SK-N-MC (cell line): ENCODE measurements at regions not wholly inside any gene's neighbourhood (a gene's known extent, or its start where the extent isn't known, plus 50 kb on each side); places are given as distances from the start of the nearest gene placed in this dataset.

ENCODE experiments used
- DNase-seq: peaks from one replicate; pipeline ENCODE4 v3.0.0-alpha.2; 2011; ENCODE audit warnings: low read depth, low spot score
- H3K27ac ChIP-seq: fragments of 200-600 bp; sonication (generic); 2 replicates; pipeline ENCODE4 v1.5.1; 2016; ENCODE audit warnings: mixed run types
- H3K36me3 ChIP-seq: fragments of 200-600 bp; sonication (generic); 2 replicates; pipeline ENCODE4 v1.6.1; 2017; ENCODE audit warnings: antibody characterized with exemption, low read length, mixed read lengths; ENCODE audit not compliant: insufficient read depth
- H3K4me3 ChIP-seq: fragments of 200-600 bp; sonication (generic); 2 replicates; pipeline ENCODE4 v1.5.1; 2016
- H3K9ac ChIP-seq: fragments of 200-600 bp; sonication (generic); 2 replicates; pipeline ENCODE4 v1.8.0; 2017; ENCODE audit warnings: mixed run types, mixed read lengths; ENCODE audit not compliant: insufficient read length
- H3K9me3 ChIP-seq: fragments of 200-600 bp; sonication (generic); 2 replicates; pipeline ENCODE4 v1.6.1; 2017; ENCODE audit warnings: low read depth, mild to moderate bottlenecking, antibody characterized with exemption, low read length, moderate library complexity, mixed read lengths
- EZH2 ChIP-seq: fragments of 200-600 bp; sonication (generic); IDR thresholded peaks from one replicate; pipeline ENCODE4 v1.6.1; 2017; ENCODE audit warnings: antibody characterized with exemption
- FOXP2 ChIP-seq: optimal IDR thresholded peaks from 2 replicates; pipeline ENCODE3; 2011; ENCODE audit warnings: mild to moderate bottlenecking, moderate library complexity; ENCODE audit not compliant: insufficient read depth; ENCODE audit errors: extremely low read length, control extremely low read depth
- POLR2AphosphoS5 ChIP-seq: IDR thresholded peaks from 2 replicates; pipeline ENCODE4 v1.6.1; 2012; ENCODE audit warnings: mild to moderate bottlenecking, low read depth, low read length, borderline replicate concordance

DNA sequence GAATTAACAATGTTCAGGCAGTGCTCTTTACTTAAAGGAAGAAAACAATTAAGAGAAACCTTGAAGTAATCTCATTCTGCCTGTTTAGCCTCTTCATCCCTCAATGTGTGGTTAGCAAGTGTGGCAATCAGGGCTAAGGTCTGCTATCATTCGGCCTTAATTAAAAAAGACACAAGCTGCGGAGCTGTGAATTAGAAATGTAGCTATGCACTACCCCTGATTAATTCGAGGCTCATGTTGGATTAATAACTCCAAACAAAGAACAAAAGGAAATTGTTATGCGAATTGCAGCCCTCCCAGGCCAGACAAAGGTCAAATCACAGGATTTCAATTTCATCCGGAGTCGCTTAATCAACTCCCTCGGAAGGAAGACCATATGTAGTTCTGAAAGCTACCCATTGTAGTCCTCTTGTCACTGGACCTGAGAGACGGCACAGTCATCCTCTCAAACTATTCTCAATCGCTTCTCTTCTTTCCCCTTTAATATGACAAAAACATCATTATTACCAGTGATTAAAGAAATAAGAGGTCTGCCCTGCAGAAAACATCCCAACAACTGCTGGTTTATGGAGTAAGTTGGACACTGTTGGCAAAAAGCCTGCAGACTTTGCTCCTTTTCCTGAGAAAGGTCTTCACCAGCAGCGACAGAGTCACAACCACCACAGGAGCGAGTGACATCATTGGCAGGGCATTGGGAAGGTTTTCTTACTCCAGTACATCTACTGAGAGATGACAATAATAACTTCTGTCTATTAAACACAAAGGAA lies 71.1 kb upstream of the SOX5 start:
- Histone ChIP-seq H3K9me3 (no peaks in the 10 kb centered on the region), H3K4me3 (no peak overlapping the region), H3K36me3 (no peaks in the 10 kb centered on the region), H3K9ac (no peak overlapping the region), H3K27ac (no peak overlapping the region)
- TF ChIP-seq EZH2: no peak
- TF ChIP-seq FOXP2: no peak
- TF ChIP-seq POLR2AphosphoS5: no peak
- DNase-seq: no peak

DNA sequence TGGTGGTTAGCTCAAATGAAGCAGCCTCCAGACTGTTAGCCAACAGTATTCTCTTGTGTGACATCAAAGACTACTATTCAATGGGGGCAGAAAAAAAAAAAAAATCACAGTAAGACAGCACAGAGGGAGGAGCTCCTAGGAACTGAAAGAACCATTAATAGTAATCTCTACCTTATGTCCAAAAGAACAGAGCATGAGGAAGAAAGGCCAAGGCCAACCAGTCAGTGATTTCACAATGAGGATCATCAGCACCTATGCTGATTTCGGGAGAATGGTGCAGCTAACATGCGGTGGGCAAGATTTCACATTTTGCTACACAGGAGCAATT lies 66.3 kb upstream of the SOX5 start:
- Histone ChIP-seq H3K27ac (no peak overlapping the region), H3K4me3 (no peak overlapping the region), H3K9ac (no peak overlapping the region), H3K9me3 (no peaks in the 10 kb centered on the region), H3K36me3 (no peaks in the 10 kb centered on the region)
- TF ChIP-seq POLR2AphosphoS5 (no peak), FOXP2 (no peak), EZH2 (no peak)
- no peak for DNase-seq

DNA sequence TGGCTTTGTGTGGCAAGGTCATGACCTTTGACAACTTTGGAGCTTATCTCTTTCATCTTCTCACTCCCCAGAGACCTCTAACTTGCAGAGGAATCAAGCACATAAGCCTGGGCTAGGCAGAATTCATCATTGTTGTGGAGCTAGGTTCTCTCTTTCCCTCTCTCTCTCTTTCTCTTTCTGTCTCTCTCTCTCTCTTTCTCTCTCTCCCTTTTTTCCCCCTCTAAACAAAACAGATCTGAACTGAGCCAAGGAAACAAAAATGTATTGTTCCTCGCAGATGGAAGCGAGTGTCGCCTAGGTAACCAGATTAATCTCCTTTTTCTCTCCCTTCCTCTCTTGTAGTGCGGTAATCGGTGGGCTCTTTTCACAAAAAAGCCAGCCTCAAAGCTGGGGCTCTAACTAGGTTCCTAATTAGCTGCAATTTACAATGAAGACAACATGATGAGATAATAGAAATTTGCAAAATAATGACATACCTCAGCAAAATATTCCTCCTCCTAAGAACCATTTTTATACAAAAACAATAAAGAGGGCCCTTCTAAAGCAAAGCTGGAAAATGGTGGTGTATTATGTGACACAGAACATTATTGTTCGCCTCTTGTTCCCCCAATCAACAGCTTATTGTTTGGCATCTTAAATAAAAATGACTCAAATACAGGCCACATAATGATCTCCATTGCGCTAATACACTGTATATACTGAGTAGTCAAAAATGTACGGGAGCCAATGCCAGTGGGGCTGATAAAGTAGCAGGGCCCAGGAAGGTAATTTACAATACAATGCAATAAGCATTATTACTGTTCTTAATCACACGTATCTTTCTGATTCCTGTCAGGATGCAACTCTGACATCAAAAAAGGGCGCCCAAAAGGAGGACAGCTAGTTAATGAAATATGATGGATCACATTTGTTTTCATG lies 65.7 kb upstream of the SOX5 start:
- Histone ChIP-seq H3K9me3 (no peaks in the 10 kb centered on the region), H3K9ac (no peak overlapping the region)
- no peak for DNase-seq

DNA sequence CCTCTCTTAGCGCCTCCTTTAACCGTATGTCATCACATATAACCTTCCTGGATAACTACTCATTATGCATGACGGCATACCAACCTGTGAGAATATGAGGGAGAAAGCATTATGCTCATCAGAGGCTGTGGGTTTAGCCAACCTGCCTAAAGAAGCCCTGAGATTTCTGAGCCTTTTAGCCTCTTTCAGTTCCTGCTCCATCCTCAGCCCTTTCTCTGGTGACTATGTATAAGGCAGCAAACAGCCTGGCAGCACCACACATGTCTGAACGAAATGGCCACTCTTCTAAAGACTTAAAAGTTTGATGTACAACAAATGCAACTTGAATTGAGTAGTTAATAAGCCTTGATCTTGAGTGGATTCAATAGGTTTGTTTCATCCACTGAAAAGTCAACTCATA lies 64.8 kb upstream of the SOX5 start:
- DNase-seq: no peak
- TF ChIP-seq POLR2AphosphoS5: no peak
- TF ChIP-seq FOXP2: no peak
- no peak for TF ChIP-seq EZH2
- Histone ChIP-seq H3K4me3 (no peak overlapping the region), H3K9me3 (no peaks in the 10 kb centered on the region), H3K9ac (no peak overlapping the region), H3K27ac (no peak overlapping the region), H3K36me3 (no peaks in the 10 kb centered on the region)

More for the DNA sequence above, 65.7 kb upstream of the SOX5 start:
- Histone ChIP-seq H3K4me3 (no peak overlapping the region), H3K36me3 (no peaks in the 10 kb centered on the region), H3K27ac (no peak overlapping the region)
- no peak for TF ChIP-seq EZH2
- no peak for TF ChIP-seq FOXP2
- TF ChIP-seq POLR2AphosphoS5: no peak

DNA sequence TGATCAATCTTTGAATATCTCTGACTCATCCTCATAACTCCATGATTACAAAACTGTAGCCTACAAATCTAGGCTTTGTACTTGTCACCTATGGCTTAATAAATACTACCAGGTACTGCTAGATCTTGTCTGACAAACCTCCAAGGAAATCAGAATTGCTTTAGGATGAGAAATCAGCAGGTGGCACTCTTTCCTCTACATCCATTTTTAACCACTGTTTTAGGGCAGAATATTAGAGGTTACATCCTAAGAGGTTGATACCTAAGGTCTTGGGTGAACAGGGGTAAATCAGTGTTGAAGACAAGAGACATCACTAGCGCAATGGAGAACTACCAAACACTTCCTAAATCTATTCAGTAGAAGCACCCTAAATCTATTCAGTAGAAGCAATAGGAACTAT lies 63.1 kb upstream of the SOX5 start:
- TF ChIP-seq POLR2AphosphoS5: no peak
- no peak for TF ChIP-seq FOXP2
- no peak for TF ChIP-seq EZH2
- no peak overlapping the region for H3K9ac ChIP-seq
- DNase-seq: no peak
- no peaks in the 10 kb centered on the region for H3K9me3 ChIP-seq
- no peaks in the 10 kb centered on the region for H3K36me3 ChIP-seq
- no peak overlapping the region for H3K27ac ChIP-seq
- no peak overlapping the region for H3K4me3 ChIP-seq

DNA sequence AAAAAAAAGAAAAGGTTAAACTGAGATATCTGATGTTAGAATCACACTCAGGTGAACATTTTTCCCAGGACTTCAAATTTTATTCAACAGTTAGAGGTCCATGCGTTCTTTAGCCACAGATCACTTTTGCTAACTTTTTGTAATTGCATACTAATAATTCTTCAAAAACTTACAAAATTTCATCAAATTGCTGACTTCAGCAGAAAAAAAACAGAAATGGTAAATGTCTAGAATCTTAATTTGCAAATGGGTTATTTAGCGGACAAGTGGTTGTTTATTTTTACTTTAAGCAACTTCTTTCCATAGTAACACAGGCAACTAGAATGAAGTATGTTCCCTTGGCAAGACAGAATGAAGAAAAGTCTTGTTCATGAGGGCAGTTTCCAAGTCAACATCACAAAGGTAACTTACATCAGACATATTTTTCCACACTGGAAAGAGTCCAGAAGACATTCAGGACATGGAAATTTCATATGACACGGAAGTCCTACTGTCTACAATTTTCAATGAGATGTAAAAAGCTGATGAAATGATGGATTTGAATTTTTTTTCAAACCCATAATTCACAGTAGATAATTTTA lies 62.5 kb upstream of the SOX5 start:
- H3K36me3 ChIP-seq: no peaks in the 10 kb centered on the region
- H3K9ac ChIP-seq: no peak overlapping the region
- H3K27ac ChIP-seq: no peak overlapping the region
- DNase-seq: no peak
- H3K9me3 ChIP-seq: no peaks in the 10 kb centered on the region
- TF ChIP-seq FOXP2 (no peak), POLR2AphosphoS5 (no peak), EZH2 (no peak)
- H3K4me3 ChIP-seq: no peak overlapping the region

DNA sequence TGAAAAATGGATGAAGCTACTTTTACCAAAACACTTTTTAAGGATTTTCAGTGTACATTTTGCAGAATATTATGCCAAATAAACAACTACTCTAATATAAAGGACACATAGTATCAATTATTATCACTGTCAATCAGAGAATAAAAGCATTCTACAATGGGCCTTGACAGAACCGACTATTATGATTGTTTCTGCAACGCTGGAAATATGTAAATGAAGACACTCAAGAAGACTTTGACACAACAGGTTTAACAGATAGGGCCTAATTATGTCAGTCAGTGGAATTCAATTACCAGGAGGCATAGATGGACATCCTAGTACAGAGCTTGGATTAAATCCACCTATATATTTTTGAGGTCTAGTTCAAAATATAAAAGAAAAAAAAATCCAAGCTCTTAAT lies 58.7 kb upstream of the SOX5 start:
- no peak overlapping the region for H3K9ac ChIP-seq
- no peaks in the 10 kb centered on the region for H3K9me3 ChIP-seq
- H3K4me3 ChIP-seq: no peak overlapping the region
- H3K36me3 ChIP-seq: no peaks in the 10 kb centered on the region
- no peak overlapping the region for H3K27ac ChIP-seq
- TF ChIP-seq FOXP2 (no peak), POLR2AphosphoS5 (no peak), EZH2 (no peak)
- no peak for DNase-seq
